GM21825 (cell line): ENCODE measurements at regions not wholly inside any gene's neighbourhood (a gene's known extent, or its start where the extent isn't known, plus 50 kb on each side); places are given as distances from the start of the nearest gene placed in this dataset.
"Not testable (repeated sequence)": the region's sequence is repeated elsewhere in the genome, so short reads cannot be mapped to it uniquely, and the experiment has no call there.

Experiments
- ATAC-seq: cut with Tn5 transposase; IDR thresholded peaks from one replicate; pipeline ENCODE4 v1.9.1; 2021; ENCODE audit warnings: mild to moderate bottlenecking, moderate library complexity; ENCODE audit not compliant: unreplicated experiment

- ATAC-seq, result no peak
These were observed 962.8 kb downstream of the GALC start for GRCh38 chr14:87030197-87030596.

DNA sequence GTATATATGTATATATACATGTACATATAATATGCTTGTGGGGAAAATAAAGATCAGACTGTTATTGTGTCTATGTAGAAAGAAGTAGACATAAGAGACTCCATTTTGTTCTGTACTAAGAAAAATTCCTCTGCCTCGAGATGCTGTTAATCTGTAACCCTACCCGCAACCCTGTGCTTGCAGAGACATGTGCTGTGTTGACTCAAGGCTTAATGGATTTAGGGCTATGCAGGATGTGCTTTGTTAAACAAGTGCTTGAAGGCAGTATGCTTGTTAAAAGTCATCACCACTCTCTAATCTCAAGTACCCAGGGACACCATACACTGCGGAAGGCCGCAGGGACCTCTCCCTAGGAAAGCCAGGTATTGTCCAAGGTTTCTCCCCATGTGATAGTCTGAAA is 972.9 kb downstream of the GALC start:
- not testable (repeated sequence) for ATAC-seq

- no peak for ATAC-seq
These were observed 974.7 kb downstream of the GALC start for GRCh38 chr14:87018294-87018693.

GRCh38 chr14:87017335-87017734 is 975.6 kb downstream of the GALC start:
- no peak for ATAC-seq

GRCh38 chr14:87014856-87015255 is 978.1 kb downstream of the GALC start:
- ATAC-seq, result no peak

GRCh38 chr14:87013583-87013982 is 979.4 kb downstream of the GALC start:
- ATAC-seq, result no peak

- ATAC-seq, result no peak
These were observed 984.0 kb downstream of the GALC start for GRCh38 chr14:87008965-87009364.

- no peak for ATAC-seq
These were observed 987.7 kb downstream of the GALC start for GRCh38 chr14:87005280-87005679.

- ATAC-seq, result no peak
These were observed 990.2 kb downstream of the GALC start for GRCh38 chr14:87002776-87003175.

DNA sequence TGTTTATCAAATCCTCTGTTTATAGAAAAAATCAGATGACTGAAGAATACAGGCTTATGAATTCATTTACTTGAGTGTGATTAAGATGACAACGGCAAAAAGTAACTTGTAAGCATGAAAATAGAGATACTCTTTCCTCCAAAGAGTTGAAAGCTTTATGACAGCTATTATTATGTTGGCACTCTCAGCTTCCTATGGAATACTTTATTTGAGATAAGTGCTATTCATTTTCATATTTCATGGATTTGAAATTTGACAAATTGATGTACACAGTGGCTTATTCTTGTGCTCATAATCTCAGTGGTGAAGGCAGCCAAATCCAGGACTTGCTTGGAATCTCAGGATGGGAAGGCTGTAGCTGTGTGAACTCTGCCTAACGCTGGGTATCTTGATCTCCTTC is 991.6 kb downstream of the GALC start:
- no peak for ATAC-seq

- no peak for ATAC-seq
These were observed 992.9 kb downstream of the GALC start for GRCh38 chr14:87000081-87000480.

DNA sequence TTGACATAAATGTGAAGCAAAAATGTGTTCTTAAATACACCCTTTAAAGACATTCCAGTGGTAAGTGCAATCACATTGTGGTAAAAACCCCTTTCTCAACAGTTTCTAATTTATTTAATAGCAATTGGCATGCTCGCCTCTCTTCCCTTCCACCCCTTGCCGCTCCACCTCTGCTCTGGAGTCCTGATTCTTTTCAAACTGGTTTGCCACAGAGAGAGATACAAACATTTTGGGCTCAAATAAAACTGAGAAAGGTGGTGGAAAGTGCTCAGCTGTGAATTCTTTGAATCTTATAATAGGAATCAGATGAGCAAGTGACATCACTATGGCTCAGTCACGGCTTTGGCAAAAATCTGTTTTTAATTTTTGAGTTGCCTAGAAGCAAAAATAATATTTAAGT is 993.9 kb downstream of the GALC start:
- ATAC-seq, result no peak

DNA sequence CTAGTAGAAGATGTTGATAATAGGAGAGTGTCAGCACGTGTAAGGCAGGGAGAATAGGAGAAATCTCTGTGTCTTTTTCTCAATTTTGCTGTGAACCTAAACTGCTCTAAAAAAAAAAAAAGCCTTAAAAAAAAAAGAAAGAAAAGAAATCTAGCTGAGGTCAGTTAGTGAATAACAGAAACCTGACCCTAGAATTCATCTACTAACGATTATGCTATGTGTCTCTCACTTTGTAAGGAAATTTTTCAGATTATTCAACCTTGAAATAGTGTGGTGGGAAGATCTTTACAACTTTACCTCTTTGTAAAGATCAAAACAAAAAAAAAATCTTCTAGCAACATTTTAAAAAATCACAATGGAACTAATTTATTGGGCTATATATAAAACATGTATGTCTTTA is 995.7 kb downstream of the GALC start:
- no peak for ATAC-seq

GRCh38 chr14:86990396-86990795 is 1002.6 kb downstream of the GALC start:
- no peak for ATAC-seq

- no peak for ATAC-seq
These were observed 1003.7 kb downstream of the GALC start for GRCh38 chr14:86989285-86989684.

DNA sequence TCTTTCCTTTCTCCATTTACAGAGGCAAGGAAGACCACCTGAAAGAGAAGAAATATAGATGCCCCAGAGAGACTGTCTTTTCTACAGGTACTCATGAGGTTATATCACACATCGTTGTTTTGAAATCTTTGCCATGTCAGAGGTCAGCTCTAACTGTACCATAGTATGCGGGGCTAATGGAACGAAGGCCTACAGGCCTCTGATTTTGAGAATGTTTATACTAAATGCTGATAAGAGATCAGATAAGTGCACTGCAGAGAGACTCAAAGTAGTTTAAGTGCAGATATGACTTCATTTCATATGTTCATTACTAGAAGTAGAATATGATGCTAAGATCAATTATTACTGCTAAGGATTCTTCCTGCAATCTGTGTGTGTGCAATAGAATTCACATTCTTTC is 1005.0 kb downstream of the GALC start:
- no peak for ATAC-seq

- ATAC-seq, result no peak
These were observed 1019.8 kb downstream of the GALC start for GRCh38 chr14:86973177-86973576.

DNA sequence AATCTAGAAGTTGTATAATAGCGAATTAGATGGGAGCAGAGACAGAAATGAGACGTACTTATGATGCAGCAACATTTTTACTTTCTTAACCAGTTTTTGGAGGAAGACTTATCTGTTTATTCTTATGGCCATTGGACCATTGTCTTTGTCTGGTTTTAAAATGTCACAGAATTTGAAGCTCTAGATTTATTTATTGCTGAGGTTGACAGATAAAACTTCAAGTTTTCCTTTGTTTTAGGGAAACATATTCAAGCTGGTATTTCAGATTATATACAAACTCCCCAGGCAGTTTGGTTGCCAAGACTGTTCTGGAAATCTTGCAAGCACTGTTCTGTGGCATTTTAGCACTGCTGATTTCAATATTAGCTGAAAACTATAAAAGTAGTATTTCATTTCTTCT is 1021.7 kb downstream of the GALC start:
- ATAC-seq, result no peak

DNA sequence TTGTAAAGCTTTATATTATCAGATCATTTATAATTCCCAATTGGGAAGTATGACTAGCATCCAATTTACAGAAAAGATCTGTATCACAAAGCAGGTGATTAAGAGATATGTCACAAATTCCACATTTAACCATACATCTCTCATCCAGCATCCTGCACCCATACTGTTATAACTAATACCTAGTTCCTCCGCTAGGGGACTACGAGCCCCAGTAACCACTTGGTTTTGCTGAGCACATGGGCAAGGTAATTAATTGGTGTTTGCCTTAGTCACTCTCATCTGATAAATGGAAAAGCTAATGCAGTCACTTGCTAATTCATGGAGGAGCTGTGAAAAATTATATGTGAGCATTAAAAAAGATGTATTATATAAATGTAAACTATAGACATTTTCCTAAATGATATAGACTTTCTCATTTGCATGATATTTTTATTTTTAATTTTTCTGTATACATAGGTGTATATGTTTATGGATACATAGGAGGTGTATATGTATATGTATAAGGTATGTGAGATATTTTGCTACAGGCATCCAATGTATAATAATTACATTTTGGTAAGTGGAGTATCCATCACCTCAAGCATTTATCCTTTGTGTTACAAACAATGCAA is 1031.8 kb downstream of the GALC start:
- ATAC-seq, result no peak

DNA sequence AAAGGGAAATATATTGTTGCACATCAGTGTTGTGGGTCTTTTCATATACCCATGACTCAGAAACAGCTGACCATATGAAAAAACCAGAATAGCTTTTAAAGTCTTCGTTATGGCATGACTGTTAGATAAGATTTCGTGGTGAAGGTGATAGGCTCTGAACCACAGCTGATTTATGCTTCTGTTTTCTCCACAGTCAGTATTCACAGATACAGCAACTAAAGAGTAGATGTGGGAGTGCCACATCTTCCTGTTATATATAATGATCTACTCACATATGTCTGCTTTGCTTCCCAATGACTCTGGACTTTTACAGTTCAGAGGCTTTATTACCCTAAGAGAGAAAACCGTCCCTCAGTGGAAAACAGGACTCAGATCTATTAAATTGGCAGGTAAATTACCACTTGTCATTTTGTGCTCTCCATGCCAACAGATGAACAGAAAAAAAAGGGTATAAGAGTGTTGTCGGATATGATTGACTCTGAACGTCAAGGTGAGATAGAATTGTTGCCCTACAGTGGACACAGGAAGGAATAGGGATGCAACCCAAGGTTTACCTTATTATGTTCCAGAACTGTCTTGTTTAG is 1037.1 kb downstream of the GALC start:
- no peak for ATAC-seq

DNA sequence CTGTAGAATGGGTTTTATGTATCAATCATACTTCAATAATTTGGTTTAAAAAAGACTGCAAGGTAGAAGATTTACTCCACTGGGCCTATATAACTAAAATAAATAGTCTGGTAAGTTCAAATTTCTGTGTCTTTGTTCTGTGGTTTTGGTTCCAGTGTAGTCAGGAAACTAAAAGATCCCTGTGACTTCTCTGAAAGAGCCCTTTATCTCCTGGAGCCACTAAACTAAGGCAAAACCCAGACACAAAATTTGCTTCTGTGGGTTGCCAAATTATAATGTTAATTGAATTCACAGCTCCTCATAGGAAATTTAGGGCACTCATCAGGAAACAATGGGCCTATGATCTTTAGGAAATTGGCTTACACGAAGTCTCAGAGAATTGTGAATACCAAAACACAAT is 1038.4 kb downstream of the GALC start:
- no peak for ATAC-seq

GRCh38 chr14:86946446-86946845 is 1046.5 kb downstream of the GALC start:
- ATAC-seq, result no peak

GRCh38 chr14:86944434-86944833 is 1048.5 kb downstream of the GALC start:
- ATAC-seq, result no peak
